8988T (cell line): ENCODE measurements at regions not wholly inside any gene's neighbourhood (a gene's known extent, or its start where the extent isn't known, plus 50 kb on each side); places are given as distances from the start of the nearest gene placed in this dataset.

Experiments used
- DNase-seq: peaks from one replicate; pipeline ENCODE4 v3.0.0; 2011

DNA sequence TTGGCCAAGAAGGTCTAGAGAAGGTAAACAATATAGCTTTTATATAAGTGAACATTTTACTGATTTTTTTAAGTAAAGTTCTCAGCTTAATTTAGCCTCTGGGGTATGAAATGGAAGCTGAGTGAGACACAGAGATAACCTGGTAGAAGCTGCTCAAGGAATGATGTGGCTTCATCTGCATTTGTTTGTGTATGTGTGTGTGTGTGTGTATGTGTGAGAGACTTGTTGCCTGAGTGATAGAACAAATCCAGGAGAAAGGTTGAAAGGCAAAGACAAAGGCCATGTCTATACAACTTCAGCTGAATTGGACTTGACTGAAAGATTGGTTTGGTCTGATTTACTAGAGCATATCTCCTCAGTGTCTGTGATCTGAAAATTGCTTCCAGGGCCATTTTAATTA, 63.6 kb downstream of the PCDH7 start:
- DNase-seq = no peak

DNA sequence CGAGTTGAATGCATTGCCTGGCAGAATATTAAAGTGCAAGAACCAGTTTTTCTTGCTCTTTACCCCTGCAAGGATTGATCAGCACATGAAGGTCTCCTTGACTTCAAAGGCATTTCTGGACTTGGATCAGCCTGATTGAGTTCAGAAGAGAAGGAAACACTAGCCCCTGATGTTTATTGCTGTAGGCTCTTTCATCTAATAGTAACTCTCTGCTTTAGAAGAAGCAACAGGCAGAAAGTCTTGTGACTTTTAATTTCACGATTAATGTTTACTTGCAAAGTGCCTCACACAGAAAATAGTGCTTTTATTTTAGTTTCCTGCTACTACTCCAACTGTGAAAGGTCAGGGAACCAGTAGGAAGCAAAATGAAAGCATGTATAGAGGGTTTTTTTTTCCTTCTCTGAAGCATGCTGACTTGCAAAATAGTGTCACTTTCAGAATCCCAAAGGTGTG, 69.1 kb downstream of the PCDH7 start:
- no peak for DNase-seq

- DNase-seq = no peak
Observed at GRCh38 chr4:30790123-30790522, 70.0 kb downstream of the PCDH7 start.

DNA sequence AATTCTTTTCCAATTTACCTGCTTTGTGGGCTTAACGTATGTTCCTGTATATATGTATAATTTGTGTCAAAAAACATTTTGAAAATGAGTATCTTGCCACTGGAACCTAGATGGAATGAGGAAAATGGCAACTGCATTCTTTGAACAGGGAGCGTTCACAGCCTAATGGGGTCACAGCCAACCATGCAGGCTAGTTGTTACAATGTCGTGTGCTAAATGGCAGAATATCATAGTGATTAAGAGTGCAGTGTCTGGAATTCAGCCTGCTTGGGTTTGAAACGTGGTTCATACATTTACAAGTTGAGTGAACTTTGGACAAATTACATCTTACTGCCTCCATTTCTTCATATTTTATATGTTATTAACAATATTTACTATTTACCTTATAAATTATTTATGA, 70.8 kb downstream of the PCDH7 start:
- DNase-seq = no peak

- DNase-seq = no peak
Observed at GRCh38 chr4:30792601-30793000, 72.4 kb downstream of the PCDH7 start.

GRCh38 chr4:30801876-30802275, 81.7 kb downstream of the PCDH7 start:
- no peak for DNase-seq

GRCh38 chr4:30802622-30803323, 82.6 kb downstream of the PCDH7 start:
- no peak for DNase-seq

- no peak for DNase-seq
Observed at GRCh38 chr4:30808276-30808675, 88.1 kb downstream of the PCDH7 start.

DNA sequence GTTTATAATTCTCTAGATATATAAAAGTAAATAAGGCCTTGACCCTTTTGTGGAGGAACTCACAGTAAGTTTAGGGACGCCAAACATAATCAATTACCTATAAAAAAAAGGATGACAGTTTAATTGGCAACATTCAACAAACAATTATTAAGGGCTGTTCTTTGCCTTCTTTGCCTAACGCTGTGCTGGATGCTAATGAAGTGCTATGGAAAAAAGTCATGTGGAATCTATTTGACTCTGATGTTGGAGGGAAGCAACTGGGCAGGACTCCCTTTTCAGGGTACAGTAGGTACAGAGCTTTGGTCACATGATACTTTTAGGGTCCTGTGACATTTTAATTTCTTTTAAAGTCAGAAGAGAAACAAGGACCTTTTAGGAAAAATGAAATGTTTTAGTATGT, 91.1 kb downstream of the PCDH7 start:
- no peak for DNase-seq

DNA sequence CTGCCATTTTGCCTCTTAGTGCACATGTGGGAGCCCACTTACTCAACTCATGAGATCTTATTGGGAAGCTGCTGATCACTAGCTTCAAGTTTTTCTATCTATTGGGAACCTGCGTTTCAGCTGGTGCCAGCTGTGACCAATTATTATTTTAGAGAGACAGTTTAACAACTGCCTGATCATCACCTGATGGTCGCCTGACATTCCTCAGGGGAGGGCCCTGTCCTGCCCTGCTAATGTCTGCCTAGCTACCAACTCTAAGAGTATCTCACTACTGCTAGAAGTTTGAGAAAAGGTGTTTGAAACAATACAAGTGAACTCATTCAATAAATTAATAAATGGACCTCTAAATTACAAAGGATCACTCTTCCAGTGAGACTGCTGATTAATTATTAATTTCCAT, 95.5 kb downstream of the PCDH7 start:
- DNase-seq = no peak

GRCh38 chr4:30817447-30817846, 97.3 kb downstream of the PCDH7 start:
- DNase-seq = no peak

GRCh38 chr4:30818541-30818940, 98.4 kb downstream of the PCDH7 start:
- no peak for DNase-seq

DNA sequence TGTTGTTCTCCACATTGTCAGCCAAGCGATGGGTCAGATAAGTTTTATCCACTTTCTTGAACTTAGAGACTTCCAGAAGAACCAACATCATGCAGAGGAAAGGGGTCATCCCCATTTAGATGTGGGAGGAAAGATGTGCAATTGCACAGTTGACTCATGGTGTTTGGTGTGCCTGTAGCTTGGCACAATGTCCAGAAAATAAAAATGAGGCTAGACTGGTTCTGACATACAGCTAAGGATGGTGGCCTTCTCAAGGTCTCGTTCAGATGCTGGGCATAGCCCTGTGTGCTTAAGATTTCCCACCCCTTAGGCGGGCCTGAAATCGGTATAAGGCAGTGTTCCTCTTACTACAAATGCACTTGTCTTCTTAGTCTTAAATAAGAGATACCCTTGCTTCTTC, 101.1 kb downstream of the PCDH7 start:
- no peak for DNase-seq

DNA sequence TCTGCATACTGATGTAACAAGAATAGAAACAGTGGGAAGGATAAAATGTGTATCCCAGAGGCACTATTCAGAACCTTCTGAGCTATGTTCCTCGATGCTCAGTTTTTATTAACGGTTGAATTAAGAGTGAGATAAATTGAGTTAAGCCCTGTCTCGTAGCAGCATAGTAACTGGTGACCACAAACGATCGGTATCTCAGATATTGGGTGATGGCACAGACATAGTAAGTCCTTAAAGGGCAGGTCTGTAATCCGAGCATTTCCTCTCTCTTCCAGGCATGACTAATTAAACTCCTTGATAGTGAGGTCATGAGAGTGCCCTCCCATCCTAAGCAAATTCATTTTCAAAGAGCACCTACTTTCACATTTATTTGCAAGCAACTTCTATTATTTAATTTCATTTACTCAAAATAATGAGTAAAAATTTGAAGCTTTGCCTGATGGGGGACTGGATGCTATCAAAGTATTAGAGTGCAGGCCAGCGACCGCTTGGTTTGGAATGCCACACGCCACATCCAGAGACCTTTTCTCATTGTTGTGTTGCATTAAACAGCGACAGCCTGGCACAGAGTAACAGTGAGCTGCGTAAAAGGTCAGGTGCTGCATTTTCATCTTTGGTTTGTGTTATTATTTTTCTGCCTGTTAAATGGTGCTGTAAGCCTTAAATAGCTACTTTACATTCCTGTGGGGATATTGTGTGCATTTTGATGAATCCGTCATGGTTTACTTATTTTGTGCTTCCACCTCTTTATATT, 101.9 kb downstream of the PCDH7 start:
- DNase-seq = no peak

DNA sequence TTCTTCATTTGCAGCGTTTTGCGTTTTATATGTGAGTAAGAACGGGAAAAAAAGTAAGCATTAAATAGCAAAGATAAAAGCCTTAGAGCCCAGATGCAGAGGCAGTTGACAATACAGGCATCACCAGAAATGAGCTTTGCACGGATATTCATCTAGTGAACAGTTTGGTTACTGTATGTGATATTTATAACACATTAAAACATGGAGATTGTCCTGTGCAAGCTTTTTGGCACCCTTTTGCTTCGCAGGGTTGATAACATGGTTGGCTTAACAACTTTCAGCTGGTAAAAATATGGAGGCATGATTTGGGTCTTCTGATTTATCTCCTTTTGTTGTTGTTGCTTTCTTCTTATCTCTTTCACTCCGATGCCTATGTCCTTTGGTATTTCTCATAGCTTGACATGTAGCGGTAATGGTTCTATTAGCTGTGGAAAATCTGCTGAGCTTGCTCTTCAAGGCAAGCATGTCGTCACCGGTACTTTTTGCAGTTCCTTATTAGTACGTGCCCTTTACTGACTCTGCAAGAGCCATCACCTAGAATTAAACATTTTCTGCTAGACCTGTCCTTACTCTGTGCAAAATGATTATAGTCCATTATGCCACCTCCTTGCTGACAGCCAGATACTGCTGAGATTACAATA, 102.9 kb downstream of the PCDH7 start:
- DNase-seq = no peak

DNA sequence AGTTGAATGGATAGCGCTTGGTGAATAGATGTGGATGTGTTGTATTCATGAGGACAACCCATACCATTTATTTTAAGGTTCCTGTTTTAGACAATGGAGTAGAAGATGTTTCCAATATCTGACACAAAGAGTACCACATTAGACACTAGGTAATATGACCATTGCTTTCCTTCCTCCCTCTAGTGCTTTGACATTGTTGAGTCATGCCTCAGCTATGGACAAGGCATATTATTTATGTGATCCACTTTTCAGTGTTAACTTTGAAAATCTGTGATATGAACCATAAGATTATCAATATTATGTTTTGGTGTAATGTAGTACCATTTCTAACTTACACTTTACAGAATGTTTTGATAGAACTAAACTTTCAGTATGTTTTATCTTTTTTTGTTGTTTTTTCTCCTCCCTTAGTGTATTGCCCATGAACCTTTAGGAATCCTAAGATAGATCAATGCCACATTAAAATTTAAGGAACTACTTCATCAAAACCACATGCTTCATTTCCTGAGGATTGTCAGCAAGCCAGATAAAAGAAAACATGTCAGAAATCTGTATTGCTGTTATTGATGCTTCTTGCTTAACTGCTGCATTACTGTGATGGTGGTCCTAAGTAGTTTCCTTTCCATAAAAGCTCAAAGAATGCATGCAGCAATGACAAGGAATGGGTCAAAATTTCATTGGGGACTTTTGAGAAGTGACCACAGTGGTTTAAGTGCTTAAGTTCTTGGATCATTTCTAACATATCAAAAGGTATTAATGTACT, 105.0 kb downstream of the PCDH7 start:
- DNase-seq = no peak

- DNase-seq = no peak
Observed at GRCh38 chr4:30828264-30828926, 108.2 kb downstream of the PCDH7 start.

DNA sequence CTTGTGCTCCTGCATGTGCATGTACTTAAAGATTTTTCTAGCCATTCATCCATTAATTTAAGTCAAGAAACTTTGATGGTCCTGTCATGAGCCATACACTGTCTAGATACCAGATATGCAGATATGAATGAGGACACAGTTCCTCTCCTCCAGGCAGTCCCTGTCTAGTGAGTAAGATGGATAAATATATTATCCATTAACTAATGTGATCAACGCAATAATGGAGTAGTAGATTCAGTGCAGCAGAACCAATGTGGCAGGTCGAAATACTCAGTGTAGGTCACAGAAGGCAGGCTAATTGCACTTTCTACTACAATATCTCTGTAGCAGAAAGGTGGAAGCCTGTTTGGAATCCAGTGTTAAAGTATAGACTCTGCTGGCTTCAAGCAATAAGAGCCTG, 112.5 kb downstream of the PCDH7 start:
- DNase-seq = no peak

DNA sequence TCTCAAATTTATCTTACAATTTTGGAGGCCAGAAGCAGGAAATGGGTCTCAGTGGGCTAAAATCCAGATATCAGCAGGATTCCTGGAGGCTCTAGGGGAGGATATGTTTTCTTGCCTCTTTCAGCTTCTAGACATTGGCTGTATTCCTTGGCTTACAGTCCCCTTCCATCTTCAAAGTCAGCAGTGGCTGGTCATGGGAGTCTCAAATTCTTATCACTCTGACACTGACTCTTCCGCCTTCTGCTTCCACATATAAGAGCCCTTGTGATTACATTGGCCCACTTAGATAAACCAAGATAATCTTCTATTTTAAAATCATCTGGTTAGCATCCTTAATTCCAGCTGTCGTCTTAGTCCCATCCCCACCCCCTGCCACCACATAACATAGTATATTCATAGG, 113.0 kb downstream of the PCDH7 start:
- no peak for DNase-seq

- DNase-seq = no peak
Observed at GRCh38 chr4:30835044-30835443, 114.9 kb downstream of the PCDH7 start.

DNA sequence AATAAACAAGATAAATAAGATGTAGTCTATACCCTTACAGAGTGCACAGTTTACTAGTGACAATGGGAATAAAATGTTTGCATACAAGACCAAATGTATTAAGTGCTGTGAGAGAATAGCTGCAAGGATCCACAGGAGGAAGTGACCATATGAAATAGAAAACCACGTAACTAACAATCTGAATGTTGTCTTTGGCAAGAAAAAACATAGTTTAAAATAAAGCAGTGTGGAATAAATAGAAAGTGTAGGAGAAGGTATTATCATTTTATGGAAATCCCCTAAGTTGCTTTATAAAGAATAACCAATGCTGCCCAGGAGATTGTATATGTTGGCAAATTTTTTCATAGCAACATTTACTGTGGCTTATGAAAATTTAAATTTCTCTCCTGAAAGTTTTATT, 116.1 kb downstream of the PCDH7 start:
- DNase-seq = no peak

- DNase-seq = no peak
Observed at GRCh38 chr4:30837131-30837539, 117.0 kb downstream of the PCDH7 start.

- no peak for DNase-seq
Observed at GRCh38 chr4:30837861-30838260, 117.7 kb downstream of the PCDH7 start.
